PFSK-1 (cell line): ENCODE measurements at regions not wholly inside any gene's neighbourhood (a gene's known extent, or its start where the extent isn't known, plus 50 kb on each side); places are given as distances from the start of the nearest gene placed in this dataset.

ENCODE experiments used
- POLR2AphosphoS5 ChIP-seq: IDR thresholded peaks from 2 replicates; pipeline ENCODE4 v1.6.1; 2012; ENCODE audit warnings: low read depth, mild to moderate bottlenecking, control low read depth, low read length, moderate library complexity
- REST ChIP-seq, 2 experiments: IDR thresholded peaks; 2 replicates each; pipeline versions ENCODE4 v1.6.1 to v1.8.0; 2011 to 2012; ENCODE audit warnings: low read depth in 2 of 2, low read length in 2 of 2, control low read depth in 1 of 2, inconsistent platforms in 1 of 2, mild to moderate bottlenecking in 1 of 2, moderate library complexity in 1 of 2; ENCODE audit not compliant: insufficient read depth in 1 of 2
- TAF1 ChIP-seq: IDR thresholded peaks from 2 replicates; pipeline ENCODE4 v1.6.1; 2012; ENCODE audit warnings: low read length, control low read depth, borderline replicate concordance; ENCODE audit not compliant: insufficient read depth

- TF ChIP-seq REST (IDR thresholded peaks at IDR 0.05; ENCODE audit: insufficient read depth in 1 of 2, low read depth in 2 of 2, low read length in 2 of 2): no peak
- no peak for TF ChIP-seq TAF1
- no peak for TF ChIP-seq POLR2AphosphoS5
Observed at GRCh38 chr3:102531686-102532085, 96.9 kb downstream of the ZPLD1 start.
